Middle frontal gyrus (tissue), 1 donor: ENCODE measurements at regions not wholly inside any gene's neighbourhood (a gene's known extent, or its start where the extent isn't known, plus 50 kb on each side); places are given as distances from the start of the nearest gene placed in this dataset.
"Not testable (repeated sequence)": the region's sequence is repeated elsewhere in the genome, so short reads cannot be mapped to it uniquely, and the experiment has no call there.

Source experiments
- DNase-seq: peaks from one replicate; pipeline ENCODE4 v3.0.0-alpha.2; 2015; ENCODE audit warnings: low spot score; ENCODE audit errors: extremely low spot score

- DNase-seq, result peak; percentile 11
Measured at GRCh38 chr3:8301977-8302735, 199.5 kb upstream of the LMCD1 start.

- no peak for DNase-seq
Measured at GRCh38 chr3:8303466-8303865, 198.2 kb upstream of the LMCD1 start.

GRCh38 chr3:8305371-8305770 is 196.3 kb upstream of the LMCD1 start:
- no peak for DNase-seq

GRCh38 chr3:8307545-8308110 is 194.0 kb upstream of the LMCD1 start:
- DNase-seq, result no peak

- DNase-seq, result no peak
Measured at GRCh38 chr3:8311321-8311720, 190.3 kb upstream of the LMCD1 start.

GRCh38 chr3:8312685-8313084 is 188.9 kb upstream of the LMCD1 start:
- DNase-seq, result no peak

- DNase-seq, result no peak
Measured at GRCh38 chr3:8313560-8314267, 187.9 kb upstream of the LMCD1 start.

GRCh38 chr3:8315526-8315925 is 186.1 kb upstream of the LMCD1 start:
- DNase-seq, result not testable (repeated sequence)

- no peak for DNase-seq
Measured at GRCh38 chr3:8317661-8318649, 183.7 kb upstream of the LMCD1 start.

- DNase-seq, result no peak
Measured at GRCh38 chr3:8319935-8320634, 181.5 kb upstream of the LMCD1 start.

- DNase-seq, result no peak
Measured at GRCh38 chr3:8320711-8321458, 180.7 kb upstream of the LMCD1 start.

- DNase-seq, result peak; percentile 12
Measured at GRCh38 chr3:8324747-8325146, 176.9 kb upstream of the LMCD1 start.

GRCh38 chr3:8325306-8325705 is 176.3 kb upstream of the LMCD1 start:
- DNase-seq, result no peak

- DNase-seq, result not testable (repeated sequence)
Measured at GRCh38 chr3:8325833-8326232, 175.8 kb upstream of the LMCD1 start.

GRCh38 chr3:8327739-8328138 is 173.9 kb upstream of the LMCD1 start:
- no peak for DNase-seq

GRCh38 chr3:8328967-8329366 is 172.7 kb upstream of the LMCD1 start:
- DNase-seq, result no peak

- DNase-seq, result no peak
Measured at GRCh38 chr3:8329598-8329997, 172.0 kb upstream of the LMCD1 start.

- no peak for DNase-seq
Measured at GRCh38 chr3:8336456-8336855, 165.2 kb upstream of the LMCD1 start.

- DNase-seq, result no peak
Measured at GRCh38 chr3:8338424-8338823, 163.2 kb upstream of the LMCD1 start.

GRCh38 chr3:8341821-8342247 is 159.8 kb upstream of the LMCD1 start:
- DNase-seq, result no peak
